Activated T-cell treated with anti-CD3 and anti-CD28 coated beads for 48 hours (primary cell): ENCODE measurements at regions not wholly inside any gene's neighbourhood (a gene's known extent, or its start where the extent isn't known, plus 50 kb on each side); places are given as distances from the start of the nearest gene placed in this dataset.
"Not testable (repeated sequence)": the region's sequence is repeated elsewhere in the genome, so short reads cannot be mapped to it uniquely, and the experiment has no call there.

Source experiments
- DNase-seq: peaks from one replicate; pipeline ENCODE4 v3.0.0-alpha.2; 2020; ENCODE audit warnings: low read depth

DNA sequence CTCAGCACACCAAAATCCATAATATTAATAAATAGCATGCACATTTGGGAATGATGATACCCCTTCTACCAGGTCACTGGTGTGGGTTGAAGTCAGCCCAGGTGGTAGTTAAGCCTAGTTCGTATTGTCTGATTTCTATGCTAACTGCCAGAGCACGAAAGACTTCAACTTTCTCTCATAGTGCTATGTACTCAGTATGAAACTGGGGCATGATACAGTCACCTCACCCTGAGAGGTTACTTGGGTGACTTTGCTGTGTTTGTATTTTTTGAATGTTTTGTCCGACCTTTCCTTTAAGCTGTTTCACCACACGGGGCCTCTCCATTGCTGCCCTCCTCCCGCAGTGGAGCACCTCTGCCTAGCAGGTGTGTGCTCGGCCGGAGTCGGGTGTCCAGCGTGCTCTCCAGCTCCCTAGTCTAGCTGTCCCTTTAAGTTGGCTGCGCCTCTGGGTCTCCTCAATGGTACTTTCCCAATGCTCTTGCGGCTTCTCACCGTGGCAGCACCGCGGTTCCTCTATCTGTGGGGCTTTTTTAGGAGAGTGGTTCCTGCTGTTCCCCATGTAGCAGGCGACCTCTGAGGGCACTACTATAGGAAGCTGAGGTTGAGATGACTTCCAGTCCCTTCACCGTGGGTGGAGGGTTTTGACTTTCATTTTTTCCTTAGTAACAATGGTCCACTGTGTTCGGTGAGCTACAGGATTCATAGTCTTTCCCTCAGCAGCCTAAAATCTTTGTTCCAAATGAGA lies 524.0 kb upstream of the PFKP start:
- no peak for DNase-seq

DNA sequence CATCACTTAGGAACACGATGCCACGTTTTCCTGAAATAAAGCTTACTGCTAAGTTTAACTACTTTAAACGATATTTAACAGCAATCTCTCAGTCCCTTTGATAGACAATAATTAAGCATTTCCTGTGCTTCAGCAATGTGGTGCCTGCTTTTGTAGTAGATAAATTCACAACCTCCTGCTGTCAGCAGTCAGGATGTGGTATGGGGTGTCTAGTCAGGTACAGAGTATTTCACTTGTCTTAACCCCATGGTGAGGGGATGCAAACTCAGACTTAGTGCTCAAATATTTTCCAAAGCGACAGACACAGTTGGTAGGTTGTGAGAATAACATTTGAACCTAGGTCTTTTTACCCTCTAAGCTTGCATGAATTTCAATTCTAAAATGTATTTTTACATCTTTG lies 526.2 kb upstream of the PFKP start:
- no peak for DNase-seq

GRCh38 chr10:2529945-2530344 lies 537.4 kb upstream of the PFKP start:
- no peak for DNase-seq

DNA sequence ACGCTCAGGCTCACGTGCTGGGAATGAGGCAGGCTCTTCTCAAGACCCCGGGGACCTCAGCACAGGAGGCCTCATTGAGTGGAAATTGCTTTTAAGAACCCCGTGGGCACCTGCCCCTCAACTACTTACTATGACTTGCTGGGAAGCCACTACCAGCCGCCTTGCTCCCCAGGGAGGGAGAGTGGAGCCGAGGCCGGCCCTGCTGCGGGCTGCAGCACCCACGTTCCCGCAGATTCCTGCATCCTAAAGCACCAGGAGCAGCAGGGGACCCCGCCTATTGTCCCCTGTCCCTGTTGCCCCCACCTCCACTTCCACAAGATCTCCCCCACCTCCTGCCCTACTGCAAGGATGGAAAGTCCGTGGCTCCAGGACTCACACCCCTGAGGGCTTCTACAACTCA lies 541.6 kb upstream of the PFKP start:
- no peak for DNase-seq

GRCh38 chr10:2519139-2519538 lies 548.2 kb upstream of the PFKP start:
- no peak for DNase-seq

DNA sequence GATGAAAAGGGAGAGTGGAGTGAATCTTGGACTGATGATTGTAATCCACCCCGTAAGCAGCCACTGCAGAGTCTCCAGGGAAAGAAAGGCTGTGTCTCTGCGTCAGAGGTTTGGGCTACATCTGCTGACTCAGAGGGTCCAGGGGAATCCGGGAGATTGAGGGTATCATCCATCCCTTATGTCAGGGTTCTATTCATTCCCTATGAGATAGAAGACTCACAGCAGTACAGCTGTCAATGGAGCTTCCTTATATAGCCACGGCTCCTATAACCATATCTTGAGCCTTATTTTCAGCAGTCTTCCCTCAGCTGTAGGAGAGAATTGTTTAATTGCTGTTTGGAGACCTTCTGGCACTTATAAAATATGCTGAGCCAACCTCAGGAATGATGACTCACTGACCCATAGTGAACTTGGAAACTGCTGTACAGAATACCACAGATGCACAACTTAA lies 558.2 kb upstream of the PFKP start:
- no peak for DNase-seq

DNA sequence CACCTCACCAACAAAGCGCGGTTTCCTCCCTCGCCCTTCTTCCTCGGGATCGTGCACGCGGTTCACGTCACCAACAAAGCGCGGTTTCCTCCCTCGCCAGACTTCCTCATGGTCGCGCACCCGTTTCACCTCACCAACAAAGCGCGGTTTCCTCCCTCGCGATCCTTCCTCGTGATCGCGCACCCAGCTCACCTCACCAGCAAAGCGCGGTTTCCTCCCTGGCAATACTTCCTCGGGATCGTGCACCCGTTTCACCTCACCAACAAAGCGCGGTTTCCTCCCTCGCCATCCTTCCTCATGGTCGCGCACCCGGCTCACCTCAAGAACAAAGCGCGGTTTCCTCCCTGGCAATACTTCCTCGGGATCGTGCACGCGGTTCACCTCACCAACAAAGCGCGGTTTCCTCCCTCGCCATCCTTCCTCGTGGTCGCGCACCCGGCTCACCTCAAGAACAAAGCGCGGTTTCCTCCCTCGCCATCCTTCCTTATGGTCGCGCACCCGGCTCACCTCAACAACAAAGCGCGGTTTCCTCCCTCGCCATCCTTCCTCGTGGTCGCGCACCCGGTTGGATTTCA lies 565.9 kb upstream of the PFKP start:
- not testable (repeated sequence) for DNase-seq

- no peak for DNase-seq
These were observed 572.9 kb upstream of the PFKP start for GRCh38 chr10:2494399-2494798.

GRCh38 chr10:2488446-2489005 lies 578.8 kb upstream of the PFKP start:
- no peak for DNase-seq

DNA sequence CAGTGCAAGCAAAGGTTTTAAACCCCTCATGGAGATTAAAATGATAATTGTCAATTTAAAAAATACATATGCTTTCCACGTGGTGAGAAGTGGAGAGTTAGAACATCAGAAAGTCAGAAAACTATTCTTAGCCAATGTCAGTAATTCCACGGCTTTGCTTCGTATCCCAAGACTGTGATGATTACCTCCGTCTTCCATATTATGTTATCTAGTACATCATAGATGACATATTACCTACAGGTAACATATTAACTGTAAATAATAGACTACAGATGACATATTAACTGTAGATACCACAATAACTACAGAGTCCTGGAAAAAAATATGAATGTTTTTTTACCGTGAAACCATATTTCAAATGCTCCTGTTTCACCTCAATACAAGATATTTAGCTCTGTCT lies 579.4 kb upstream of the PFKP start:
- DNase-seq, result no peak

DNA sequence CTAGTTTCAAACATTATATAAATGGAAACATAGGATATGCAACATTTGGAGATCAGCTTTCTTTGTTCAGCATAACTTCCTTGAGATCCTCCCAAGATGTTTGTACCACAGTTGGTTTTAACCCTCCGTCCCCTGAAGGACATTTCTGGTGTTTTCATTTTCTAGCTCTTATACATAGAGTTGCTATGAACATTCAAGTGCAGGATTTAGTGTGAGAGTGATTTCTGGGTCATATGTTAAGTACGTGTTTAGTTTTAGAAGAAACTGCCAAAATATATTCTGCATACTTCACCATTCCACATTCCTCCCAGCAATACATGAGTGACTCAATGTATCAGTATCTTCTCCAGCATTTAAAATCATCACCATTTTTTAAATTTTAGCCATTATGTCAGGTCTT lies 588.7 kb upstream of the PFKP start:
- no peak for DNase-seq

DNA sequence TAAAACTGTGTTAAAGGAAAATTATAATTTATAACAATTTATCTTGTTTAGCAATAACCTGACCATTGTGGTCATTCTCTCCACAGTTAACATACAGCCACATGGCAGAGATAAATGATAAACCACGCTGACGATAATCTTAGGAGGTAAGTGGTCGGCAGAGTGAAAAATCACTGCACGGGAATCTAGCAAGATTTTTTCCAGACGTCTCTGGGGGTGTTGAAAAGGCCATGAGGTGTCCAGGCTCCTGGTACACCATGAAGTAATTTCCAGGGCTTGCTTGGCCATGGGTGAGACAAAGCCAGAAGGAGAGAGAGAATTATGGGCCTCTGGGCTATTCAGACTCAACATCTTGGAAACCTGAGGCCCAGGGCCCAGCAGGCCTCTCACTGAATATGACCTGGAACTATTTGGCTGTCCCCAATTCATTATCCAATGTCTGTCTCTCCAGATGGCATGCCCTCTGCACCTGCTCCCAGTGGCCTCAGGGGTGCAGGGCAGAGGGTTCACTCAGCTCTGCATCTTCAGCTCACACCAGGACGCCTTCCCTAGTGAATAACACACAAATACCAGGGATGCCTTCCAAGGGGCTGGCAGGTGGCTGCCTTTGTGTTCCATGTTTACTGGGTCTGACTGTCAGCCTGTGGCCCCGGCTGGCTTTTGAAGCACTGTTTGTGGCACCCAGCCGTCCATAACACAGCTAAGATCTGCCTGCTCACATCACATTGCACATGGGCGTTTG lies 590.4 kb upstream of the PFKP start:
- DNase-seq, result no peak

- DNase-seq, result no peak
These were observed 591.0 kb upstream of the PFKP start for GRCh38 chr10:2476218-2476811.

DNA sequence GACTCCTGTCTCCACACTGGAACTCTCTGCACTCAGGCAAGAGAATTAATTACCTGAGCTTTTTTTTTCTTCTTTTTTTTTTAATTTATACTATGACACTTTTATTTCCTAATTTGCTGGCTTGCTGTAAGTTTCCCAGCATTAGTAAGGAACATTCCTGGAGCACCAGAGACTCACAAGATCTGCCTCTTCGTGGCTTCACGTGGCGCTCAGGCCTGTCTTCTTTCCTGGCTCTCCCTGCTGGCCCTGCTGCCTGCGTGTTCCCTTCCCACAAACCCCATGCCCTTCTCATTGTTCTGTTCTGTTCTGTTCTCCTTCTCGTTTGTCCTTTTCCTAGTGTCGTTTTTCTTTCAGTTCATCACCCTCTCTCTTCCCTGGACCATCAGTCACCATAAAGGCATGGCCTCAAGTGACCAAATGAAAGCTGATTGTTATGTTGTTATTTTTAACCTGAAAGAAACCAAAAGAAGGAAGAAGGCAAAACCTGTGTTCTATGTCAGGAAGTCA lies 591.6 kb upstream of the PFKP start:
- no peak for DNase-seq

DNA sequence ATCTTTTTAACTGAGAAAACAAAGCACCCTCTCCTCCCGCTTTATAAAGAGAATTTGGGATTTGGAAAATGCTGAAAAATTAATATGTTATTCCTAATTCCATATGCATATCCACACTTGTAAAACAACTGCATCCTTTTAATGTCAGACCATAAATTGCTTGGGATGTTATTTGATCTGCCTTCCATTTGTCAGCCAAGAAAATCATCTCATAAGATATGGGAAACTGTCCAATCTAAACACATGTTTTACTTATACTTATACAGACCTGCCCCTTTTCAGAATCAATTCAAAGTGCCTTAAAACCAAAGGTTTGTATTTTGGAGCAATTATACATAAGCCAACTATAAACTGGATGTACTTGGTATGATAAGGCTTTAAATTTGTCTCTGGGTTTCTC lies 595.5 kb upstream of the PFKP start:
- no peak for DNase-seq

DNA sequence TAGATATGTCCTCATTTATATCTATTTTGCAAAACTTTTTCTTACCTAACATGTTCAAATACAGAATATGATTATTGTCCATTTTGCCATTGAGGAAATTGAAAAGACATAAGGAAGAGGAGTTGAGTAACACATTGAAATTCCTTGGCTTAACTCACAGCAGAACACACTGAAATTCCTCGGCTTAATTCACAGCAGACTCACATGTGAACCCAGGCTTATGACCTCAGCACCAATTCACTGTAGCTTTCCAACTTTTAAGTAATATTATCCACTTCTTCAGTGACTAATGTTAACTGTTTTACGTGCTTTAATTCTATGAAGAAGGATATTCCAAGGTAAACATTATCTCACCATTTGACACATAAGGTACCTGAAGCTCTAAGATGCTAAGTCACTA lies 597.5 kb upstream of the PFKP start:
- DNase-seq, result no peak

- DNase-seq, result no peak
These were observed 602.9 kb upstream of the PFKP start for GRCh38 chr10:2464483-2464882.

DNA sequence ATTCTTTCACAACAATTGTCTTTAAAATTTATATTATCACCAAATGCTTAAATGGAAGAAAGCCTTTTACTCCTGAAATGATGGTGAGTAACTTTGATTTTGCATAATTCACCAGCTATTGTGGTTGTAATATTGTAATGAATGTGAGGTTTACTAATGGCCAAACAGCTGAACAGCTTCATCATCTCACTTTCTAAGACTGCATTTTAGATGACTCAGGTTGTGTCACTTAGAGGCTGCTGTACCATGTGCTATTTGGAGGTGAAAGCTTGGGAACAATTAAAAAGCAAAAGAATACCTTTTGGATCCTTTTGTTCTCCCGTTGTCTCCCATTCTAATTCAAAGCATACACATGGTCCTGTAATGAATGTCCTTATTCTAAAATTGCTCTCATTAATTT lies 604.0 kb upstream of the PFKP start:
- DNase-seq, result no peak

- DNase-seq, result no peak
These were observed 604.8 kb upstream of the PFKP start for GRCh38 chr10:2462581-2462980.

- DNase-seq, result no peak
These were observed 606.5 kb upstream of the PFKP start for GRCh38 chr10:2460812-2461211.

DNA sequence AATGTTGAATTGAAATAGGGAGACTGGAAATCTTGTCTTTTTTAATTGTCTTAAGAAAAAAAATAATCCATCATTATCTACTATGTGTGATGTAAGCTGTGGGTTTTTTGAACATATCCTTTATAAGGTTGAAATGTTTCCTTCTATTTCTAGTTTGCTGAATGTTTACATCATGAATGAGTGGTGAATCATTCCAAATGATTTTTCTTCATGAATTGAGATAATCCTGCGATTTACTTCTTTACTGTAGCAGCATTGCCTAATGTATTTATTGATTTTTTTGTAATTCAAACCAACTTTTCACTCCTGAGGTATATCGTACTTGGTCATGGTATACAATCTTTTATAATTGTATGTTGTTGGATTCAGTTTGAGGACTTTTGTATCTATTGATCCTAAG lies 607.6 kb upstream of the PFKP start:
- no peak for DNase-seq

- DNase-seq, result no peak
These were observed 610.5 kb upstream of the PFKP start for GRCh38 chr10:2456834-2457233.
